BLaER1 treated with 17β-estradiol and CSF1 and Interleukin-3, amounts not matched to agents 10 nM and 100 nM (cell line): ENCODE measurements at regions not wholly inside any gene's neighbourhood (a gene's known extent, or its start where the extent isn't known, plus 50 kb on each side); places are given as distances from the start of the nearest gene placed in this dataset.
A peak's percentile ranks its signal among the peaks of the same experiment; 100 is the strongest.

Experiments
- H3K27ac ChIP-seq, 11 experiments: shearing (Covaris generic); formaldehyde crosslinking; 2 replicates each; pipeline ENCODE4 v1.8.1; 2022
- H3K27me3 ChIP-seq, 11 experiments: shearing (Covaris generic); formaldehyde crosslinking; 2 replicates each; pipeline ENCODE4 v1.8.1; 2022
- H3K36me3 ChIP-seq, 11 experiments: shearing (Covaris generic); formaldehyde crosslinking; 2 replicates each; pipeline ENCODE4 v1.8.1; 2022
- H3K4me1 ChIP-seq, 10 experiments: shearing (Covaris generic); formaldehyde crosslinking; 2 replicates each; pipeline ENCODE4 v1.8.1; 2022
- H3K4me2 ChIP-seq, 11 experiments: shearing (Covaris generic); formaldehyde crosslinking; 2 replicates each; pipeline ENCODE4 v1.8.1; 2022
- H3K4me3 ChIP-seq, 10 experiments: shearing (Covaris generic); formaldehyde crosslinking; 2 replicates each; pipeline ENCODE4 v1.8.1; 2022
- H3K9ac ChIP-seq, 11 experiments: shearing (Covaris generic); formaldehyde crosslinking; 2 replicates each; pipeline ENCODE4 v1.8.1; 2022
- H3K9me3 ChIP-seq, 11 experiments: shearing (Covaris generic); formaldehyde crosslinking; replicated peaks in 1 of 11; 2 replicates each; pipeline ENCODE4 v1.8.1; 2022
- H4K20me1 ChIP-seq, 11 experiments: shearing (Covaris generic); formaldehyde crosslinking; 2 replicates each; pipeline ENCODE4 v1.8.1; 2022
- Cebpa-rat ChIP-seq, 11 experiments: shearing (Covaris generic); IDR thresholded peaks; 2 replicates each; pipeline ENCODE4 v1.8.1; 2022

DNA sequence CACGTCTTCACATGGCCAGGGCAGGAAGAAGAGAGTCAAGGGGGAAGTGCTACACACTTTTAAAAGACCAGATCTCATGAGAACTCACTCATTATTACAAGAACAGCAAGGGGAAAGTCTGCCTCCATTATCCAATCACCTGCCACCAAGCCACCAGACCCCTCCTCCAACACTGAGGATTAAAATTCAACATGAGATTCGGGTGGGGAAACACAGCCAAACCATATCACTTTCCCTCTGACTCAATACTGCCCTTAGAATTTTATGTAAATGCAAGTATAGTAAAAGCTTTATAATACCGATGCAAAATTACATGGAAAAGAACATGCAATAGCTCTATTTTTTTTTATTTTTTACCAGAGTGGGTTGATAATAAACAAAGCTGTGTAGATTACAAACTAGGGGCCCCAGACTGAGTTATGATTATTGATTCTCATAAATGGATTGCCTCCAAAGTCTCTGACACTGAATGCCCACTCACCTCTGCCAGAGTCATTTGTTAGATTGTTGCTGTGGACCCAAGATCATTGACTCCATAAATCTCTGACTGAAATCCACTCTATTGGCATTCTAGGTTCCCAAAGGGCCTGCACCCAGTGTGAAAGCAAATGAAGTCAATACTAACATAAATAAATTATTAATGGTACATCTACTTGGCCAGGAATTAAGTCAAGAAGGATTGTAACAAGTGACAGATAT, 184.8 kb upstream of the FUT9 start:
- H3K4me2 ChIP-seq, result no peak overlapping the region
- TF ChIP-seq Cebpa-rat (IDR thresholded peaks at IDR 0.05), result no peak

GRCh38 chr6:95837890-95838289, 177.9 kb upstream of the FUT9 start:
- Histone ChIP-seq H3K4me2 (no peak overlapping the region), H3K9me3 (no peaks in the 10 kb centered on the region)

More for the DNA sequence above, 184.8 kb upstream of the FUT9 start:
- Histone ChIP-seq H3K9me3 (no peaks in the 10 kb centered on the region), H4K20me1 (no peaks in the 10 kb centered on the region), H3K27me3 (no peaks in the 10 kb centered on the region), H3K36me3 (no peaks in the 10 kb centered on the region), H3K27ac (no peak overlapping the region), H3K4me1 (no peaks in the 10 kb centered on the region), H3K4me3 (no peak overlapping the region), H3K9ac (no peak overlapping the region)

GRCh38 chr6:95841560-95841959, 174.2 kb upstream of the FUT9 start:
- no peak overlapping the region for H3K9ac ChIP-seq
- H3K4me2 ChIP-seq, result no peak overlapping the region
- H3K9me3 ChIP-seq, result no peaks in the 10 kb centered on the region
- H3K27ac ChIP-seq, result no peak overlapping the region
- no peaks in the 10 kb centered on the region for H3K27me3 ChIP-seq
- no peaks in the 10 kb centered on the region for H3K36me3 ChIP-seq
- H3K4me3 ChIP-seq, result no peak overlapping the region
- no peak for TF ChIP-seq Cebpa-rat (IDR thresholded peaks at IDR 0.05)
- H4K20me1 ChIP-seq, result no peaks in the 10 kb centered on the region
- H3K4me1 ChIP-seq, result no peaks in the 10 kb centered on the region

More at GRCh38 chr6:95837890-95838289, 177.9 kb upstream of the FUT9 start:
- Histone ChIP-seq H3K4me1 (no peaks in the 10 kb centered on the region), H4K20me1 (no peaks in the 10 kb centered on the region), H3K9ac (no peak overlapping the region), H3K36me3 (no peaks in the 10 kb centered on the region), H3K4me3 (no peak overlapping the region), H3K27ac (no peak overlapping the region), H3K27me3 (no peaks in the 10 kb centered on the region)
- TF ChIP-seq Cebpa-rat (IDR thresholded peaks at IDR 0.05), result no peak

GRCh38 chr6:95846652-95847051, 169.1 kb upstream of the FUT9 start:
- Histone ChIP-seq H3K4me3 (no peak overlapping the region), H4K20me1 (no peaks in the 10 kb centered on the region), H3K27me3 (no peaks in the 10 kb centered on the region), H3K36me3 (no peaks in the 10 kb centered on the region), H3K4me2 (no peak overlapping the region), H3K9ac (no peak overlapping the region), H3K9me3 (no peaks in the 10 kb centered on the region), H3K27ac (no peak overlapping the region), H3K4me1 (no peaks in the 10 kb centered on the region)
- TF ChIP-seq Cebpa-rat (IDR thresholded peaks at IDR 0.05), result no peak

DNA sequence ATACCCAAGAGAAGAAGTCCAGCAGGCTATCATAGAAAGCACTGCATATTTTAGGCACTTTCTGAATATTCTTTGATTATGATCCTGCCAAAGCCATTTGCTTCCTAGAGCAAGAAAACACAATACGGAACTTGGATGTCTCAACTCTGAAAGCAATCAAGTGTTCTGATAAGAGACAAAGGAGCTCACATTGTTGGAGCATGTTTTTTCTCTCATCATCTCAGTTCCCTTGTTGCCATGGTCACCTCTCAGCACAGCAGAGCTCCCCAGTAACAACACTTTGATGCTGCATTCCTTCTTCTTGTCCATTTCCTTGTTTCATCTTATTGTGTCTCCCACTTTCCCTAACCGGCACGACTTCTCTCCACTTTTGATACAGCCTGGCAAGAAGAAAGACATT, 168.7 kb upstream of the FUT9 start:
- no peaks in the 10 kb centered on the region for H3K4me1 ChIP-seq
- no peaks in the 10 kb centered on the region for H3K27me3 ChIP-seq
- H3K4me3 ChIP-seq, result no peak overlapping the region
- no peak overlapping the region for H3K4me2 ChIP-seq
- no peaks in the 10 kb centered on the region for H3K36me3 ChIP-seq
- no peaks in the 10 kb centered on the region for H3K9me3 ChIP-seq
- H3K9ac ChIP-seq, result no peak overlapping the region
- H4K20me1 ChIP-seq, result no peaks in the 10 kb centered on the region
- no peak overlapping the region for H3K27ac ChIP-seq
- no peak for TF ChIP-seq Cebpa-rat (IDR thresholded peaks at IDR 0.05)

DNA sequence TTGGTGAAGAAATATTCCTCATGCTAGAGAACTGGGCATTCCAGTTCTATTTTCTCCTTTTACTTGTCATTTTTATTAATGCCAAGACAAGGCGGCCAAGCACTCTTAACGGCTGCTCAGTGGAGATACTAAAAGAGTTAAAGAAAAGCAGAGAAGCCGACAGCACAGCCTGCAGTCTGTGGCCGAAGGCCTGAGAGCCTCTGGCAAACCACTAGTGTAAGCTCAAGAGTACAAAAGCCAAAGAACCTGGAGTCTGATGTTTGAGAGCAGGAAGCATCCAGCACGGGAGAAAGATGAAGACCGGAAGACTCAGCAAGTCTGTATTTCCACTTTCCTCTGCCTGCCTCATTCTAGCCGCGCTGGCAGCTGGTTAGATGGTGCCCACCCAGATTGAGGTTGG, 167.1 kb upstream of the FUT9 start:
- H3K4me3 ChIP-seq, result no peak overlapping the region
- H4K20me1 ChIP-seq, result no peaks in the 10 kb centered on the region
- no peaks in the 10 kb centered on the region for H3K36me3 ChIP-seq
- H3K27ac ChIP-seq, result no peak overlapping the region
- no peaks in the 10 kb centered on the region for H3K9me3 ChIP-seq
- no peak for TF ChIP-seq Cebpa-rat (IDR thresholded peaks at IDR 0.05)
- H3K9ac ChIP-seq, result no peak overlapping the region
- no peak overlapping the region for H3K4me2 ChIP-seq
- no peaks in the 10 kb centered on the region for H3K27me3 ChIP-seq
- no peaks in the 10 kb centered on the region for H3K4me1 ChIP-seq

DNA sequence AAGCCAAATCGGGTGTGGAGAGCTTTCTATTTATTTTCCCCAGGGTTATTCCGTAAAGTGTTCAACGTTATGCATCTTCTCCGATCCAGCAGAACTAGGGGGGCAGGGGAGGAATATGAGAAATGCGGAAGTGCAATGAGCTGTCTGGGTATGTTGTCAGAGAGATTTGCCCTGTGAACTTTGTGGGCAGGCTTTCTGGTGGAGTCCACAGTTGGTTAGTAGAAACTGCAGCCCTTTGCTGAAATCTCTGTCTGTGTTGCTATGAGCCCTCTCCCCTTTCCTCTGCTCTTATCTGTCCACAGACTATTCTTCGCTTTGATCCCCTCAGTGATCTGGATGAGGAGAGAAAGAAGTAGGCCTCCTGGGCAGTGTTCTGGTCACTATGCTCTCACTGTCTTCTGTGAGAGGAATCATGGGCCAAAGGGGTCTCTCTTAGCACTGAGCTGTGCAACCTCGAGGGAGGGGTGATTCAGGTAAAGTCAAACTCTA, 158.9 kb upstream of the FUT9 start:
- Histone ChIP-seq H3K9ac (no peak overlapping the region), H3K4me1 (no peaks in the 10 kb centered on the region), H4K20me1 (no peaks in the 10 kb centered on the region), H3K27me3 (no peaks in the 10 kb centered on the region), H3K4me3 (no peak overlapping the region), H3K36me3 (no peaks in the 10 kb centered on the region), H3K9me3 (peaks cover 0 to 11% (median 6%) of the 10 kb centered on the region in 11 experiments; a peak in 10 of 22 replicates), H3K4me2 (no peak overlapping the region), H3K27ac (no peak overlapping the region)
- TF ChIP-seq Cebpa-rat (IDR thresholded peaks at IDR 0.05), result no peak

DNA sequence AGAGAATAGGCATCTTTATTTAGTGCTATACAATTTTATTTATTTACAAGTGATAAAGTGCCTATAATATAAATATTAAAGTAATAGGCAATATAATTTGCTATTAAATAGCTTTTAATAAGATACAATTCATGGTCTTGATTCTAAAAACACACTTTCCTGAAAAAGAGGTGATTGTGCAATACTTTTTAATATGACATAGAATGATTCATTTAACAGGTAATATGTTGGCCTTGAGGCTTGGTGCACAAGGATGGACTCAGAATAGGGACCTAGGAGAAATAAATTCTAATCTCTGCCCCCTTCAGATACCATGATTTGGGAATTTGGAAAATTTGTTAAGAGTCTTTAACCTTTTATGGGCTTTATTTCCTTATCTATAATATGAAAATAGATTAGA, 149.9 kb upstream of the FUT9 start:
- peak in 2 of 11 experiments; percentile 49 to 54; a peak in 2 of 22 replicates for TF ChIP-seq Cebpa-rat (IDR thresholded peaks at IDR 0.05)
- H3K4me1 ChIP-seq, result no peaks in the 10 kb centered on the region
- no peak overlapping the region for H3K4me3 ChIP-seq
- H3K4me2 ChIP-seq, result no peak overlapping the region
- H3K27me3 ChIP-seq, result no peaks in the 10 kb centered on the region
- H3K9ac ChIP-seq, result no peak overlapping the region
- no peaks in the 10 kb centered on the region for H3K9me3 ChIP-seq
- H3K36me3 ChIP-seq, result no peaks in the 10 kb centered on the region
- H3K27ac ChIP-seq, result no peak overlapping the region
- no peaks in the 10 kb centered on the region for H4K20me1 ChIP-seq

- Histone ChIP-seq H3K4me3 (no peak overlapping the region), H3K27ac (no peak overlapping the region), H3K9ac (no peak overlapping the region), H3K4me1 (no peaks in the 10 kb centered on the region), H3K36me3 (no peaks in the 10 kb centered on the region), H4K20me1 (no peaks in the 10 kb centered on the region), H3K4me2 (no peak overlapping the region), H3K9me3 (no peaks in the 10 kb centered on the region), H3K27me3 (no peaks in the 10 kb centered on the region)
- no peak for TF ChIP-seq Cebpa-rat (IDR thresholded peaks at IDR 0.05)
These were observed 149.0 kb upstream of the FUT9 start for GRCh38 chr6:95866732-95867131.

DNA sequence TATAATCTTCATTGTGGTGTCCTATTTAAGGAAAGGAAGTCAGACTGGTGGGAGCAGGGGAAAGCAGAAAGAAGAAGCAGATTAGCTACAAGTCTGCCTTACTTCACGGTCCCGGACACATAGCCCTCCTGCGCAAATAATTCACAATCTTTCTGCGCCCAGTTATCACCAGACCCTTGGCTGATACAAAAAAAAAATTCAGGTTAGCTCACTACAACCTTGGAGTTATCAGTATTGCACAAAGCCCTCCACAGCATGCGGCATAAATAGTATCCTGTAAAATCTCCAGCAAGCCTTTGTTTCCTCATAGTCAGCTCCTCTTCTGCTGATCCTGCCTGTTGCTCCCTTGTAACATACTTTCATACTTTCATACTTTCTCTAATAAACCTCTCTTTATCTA, 148.6 kb upstream of the FUT9 start:
- Histone ChIP-seq H3K4me3 (no peak overlapping the region), H3K4me2 (no peak overlapping the region)

More for the DNA sequence above, 148.6 kb upstream of the FUT9 start:
- H4K20me1 ChIP-seq, result no peaks in the 10 kb centered on the region
- H3K27ac ChIP-seq, result no peak overlapping the region
- TF ChIP-seq Cebpa-rat (IDR thresholded peaks at IDR 0.05), result no peak
- no peak overlapping the region for H3K9ac ChIP-seq
- no peaks in the 10 kb centered on the region for H3K36me3 ChIP-seq
- H3K9me3 ChIP-seq, result no peaks in the 10 kb centered on the region
- H3K27me3 ChIP-seq, result no peaks in the 10 kb centered on the region
- H3K4me1 ChIP-seq, result no peaks in the 10 kb centered on the region
